Kidney (tissue), 13 donors: ENCODE measurements at regions not wholly inside any gene's neighbourhood (a gene's known extent, or its start where the extent isn't known, plus 50 kb on each side); places are given as distances from the start of the nearest gene placed in this dataset.

Experiments
- DNase-seq, 5 donors: peaks; one replicate each; pipeline ENCODE4 v3.0.0-alpha.2; 2013 to 2020
- FAIRE-seq: peaks from 2 replicates; lab custom pipeline; 2012; peaks lifted over from hg19 to GRCh38; lab: Jason Lieb, UNC
- H3K27ac ChIP-seq, 2 donors: one replicate each; pipeline ENCODE4 v1.7.0; 2013; ENCODE audit warnings: low read depth in 2 of 2, low read length in 2 of 2, inconsistent platforms in 1 of 2
- H3K27me3 ChIP-seq: one replicate; pipeline ENCODE4 v1.7.1; 2013; ENCODE audit warnings: low read length, inconsistent platforms; ENCODE audit not compliant: control insufficient read depth, insufficient read depth
- H3K36me3 ChIP-seq, 3 donors: one replicate each; pipeline versions ENCODE4 v1.7.0 to v1.7.1; 2013; ENCODE audit warnings: low read length in 3 of 3, control low read depth in 1 of 3, inconsistent platforms in 1 of 3; ENCODE audit not compliant: insufficient read depth in 3 of 3, control insufficient read depth in 2 of 3
- H3K4me1 ChIP-seq, 3 donors: one replicate each; pipeline versions ENCODE4 v1.7.0 to v1.7.1; 2013; ENCODE audit warnings: low read length in 3 of 3, inconsistent platforms in 1 of 3, low read depth in 1 of 3; ENCODE audit not compliant: control insufficient read depth in 2 of 3, insufficient read depth in 2 of 3
- H3K4me3 ChIP-seq, 3 donors: one replicate each; pipeline versions ENCODE4 v1.7.0 to v1.8.1; 2013; ENCODE audit warnings: low read length in 3 of 3, control low read depth in 1 of 3, inconsistent platforms in 1 of 3
- H3K9ac ChIP-seq, 3 donors: one replicate each; pipeline versions ENCODE4 v1.7.0 to v1.7.1; 2013; ENCODE audit warnings: low read length in 3 of 3, control low read depth in 1 of 3, inconsistent platforms in 1 of 3
- H3K9me3 ChIP-seq, 3 donors: one replicate each; pipeline versions ENCODE4 v1.7.0 to v1.7.1; 2013; ENCODE audit warnings: low read length in 3 of 3, control low read depth in 1 of 3, inconsistent platforms in 1 of 3; ENCODE audit not compliant: control insufficient read depth in 2 of 3, insufficient read depth in 1 of 3
- intact Hi-C: fragments of 100-400 bp; cut with DNase I; formaldehyde crosslinking; loops from one replicate; pipeline ENCODE4 v1.11.1; 2022
- TF ChIP-seq, protein P1 (sequence below): IDR thresholded peaks from 3 replicates; pipeline ENCODE4 v1.5.1; 2012; ENCODE audit warnings: mild to moderate bottlenecking, moderate library complexity, borderline replicate concordance; ENCODE audit not compliant: insufficient read depth; ENCODE audit errors: extremely low read depth
- donor health status: control.
- donor health status: control.
- donor health status: control.
- donor health status: control.
- donor health status: control.
- donor health status: DM: yes; HTN: yes; CAD: no.
- donor health status: Normal renal cell carcinoma (clear cell type).

DNA sequence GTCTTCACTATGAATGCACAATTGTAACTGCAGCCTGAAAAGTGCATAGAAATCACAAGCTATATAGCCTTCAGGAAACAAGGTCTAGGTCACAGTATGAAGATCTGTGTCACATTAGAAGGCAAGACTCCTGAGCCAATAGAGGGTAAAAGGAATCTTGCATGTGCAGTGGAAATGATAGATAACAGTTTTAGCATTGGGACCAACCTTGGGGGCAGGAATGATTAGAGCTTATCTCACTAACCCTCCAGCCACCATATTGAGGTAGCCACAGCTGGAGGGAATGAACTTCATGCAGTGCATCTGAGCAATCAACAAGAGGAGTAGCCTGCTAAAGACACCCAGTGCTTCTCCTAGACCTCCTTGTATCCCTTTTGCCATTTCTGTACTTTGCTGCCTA is 390.1 kb downstream of the LTN1 start:
- Histone ChIP-seq H3K27me3 (no peaks in the 10 kb centered on the region), H3K4me3 (no peak overlapping the region), H3K27ac (no peak overlapping the region), H3K36me3 (no peaks in the 10 kb centered on the region), H3K9ac (no peak overlapping the region), H3K9me3 (no peaks in the 10 kb centered on the region), H3K4me1 (no peaks in the 10 kb centered on the region)
- DNase-seq, result no peak
- FAIRE-seq, result no peak
- TF ChIP-seq, protein P1, sequence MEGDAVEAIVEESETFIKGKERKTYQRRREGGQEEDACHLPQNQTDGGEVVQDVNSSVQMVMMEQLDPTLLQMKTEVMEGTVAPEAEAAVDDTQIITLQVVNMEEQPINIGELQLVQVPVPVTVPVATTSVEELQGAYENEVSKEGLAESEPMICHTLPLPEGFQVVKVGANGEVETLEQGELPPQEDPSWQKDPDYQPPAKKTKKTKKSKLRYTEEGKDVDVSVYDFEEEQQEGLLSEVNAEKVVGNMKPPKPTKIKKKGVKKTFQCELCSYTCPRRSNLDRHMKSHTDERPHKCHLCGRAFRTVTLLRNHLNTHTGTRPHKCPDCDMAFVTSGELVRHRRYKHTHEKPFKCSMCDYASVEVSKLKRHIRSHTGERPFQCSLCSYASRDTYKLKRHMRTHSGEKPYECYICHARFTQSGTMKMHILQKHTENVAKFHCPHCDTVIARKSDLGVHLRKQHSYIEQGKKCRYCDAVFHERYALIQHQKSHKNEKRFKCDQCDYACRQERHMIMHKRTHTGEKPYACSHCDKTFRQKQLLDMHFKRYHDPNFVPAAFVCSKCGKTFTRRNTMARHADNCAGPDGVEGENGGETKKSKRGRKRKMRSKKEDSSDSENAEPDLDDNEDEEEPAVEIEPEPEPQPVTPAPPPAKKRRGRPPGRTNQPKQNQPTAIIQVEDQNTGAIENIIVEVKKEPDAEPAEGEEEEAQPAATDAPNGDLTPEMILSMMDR, result no peak
- intact Hi-C loops, result no loop called here

DNA sequence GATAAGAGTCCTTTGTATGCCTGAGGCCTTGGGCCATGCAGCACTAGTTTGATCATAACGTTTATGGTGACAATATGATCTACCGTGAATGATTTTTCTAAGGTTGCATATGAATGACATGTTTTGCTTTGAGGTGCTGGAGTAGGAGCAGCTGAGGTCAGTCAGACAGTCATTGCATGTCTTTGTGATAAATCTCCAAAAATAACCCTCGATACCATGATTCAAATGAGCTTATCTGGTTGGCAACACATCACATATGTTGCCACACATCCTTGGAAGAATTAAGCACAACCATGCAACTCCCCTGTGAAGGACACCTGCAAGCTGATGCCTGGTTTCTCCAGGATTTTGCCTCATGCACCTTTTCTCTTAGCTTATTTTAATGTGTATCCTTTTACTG is 394.5 kb downstream of the LTN1 start:
- TF ChIP-seq, protein P1, result no peak

DNA sequence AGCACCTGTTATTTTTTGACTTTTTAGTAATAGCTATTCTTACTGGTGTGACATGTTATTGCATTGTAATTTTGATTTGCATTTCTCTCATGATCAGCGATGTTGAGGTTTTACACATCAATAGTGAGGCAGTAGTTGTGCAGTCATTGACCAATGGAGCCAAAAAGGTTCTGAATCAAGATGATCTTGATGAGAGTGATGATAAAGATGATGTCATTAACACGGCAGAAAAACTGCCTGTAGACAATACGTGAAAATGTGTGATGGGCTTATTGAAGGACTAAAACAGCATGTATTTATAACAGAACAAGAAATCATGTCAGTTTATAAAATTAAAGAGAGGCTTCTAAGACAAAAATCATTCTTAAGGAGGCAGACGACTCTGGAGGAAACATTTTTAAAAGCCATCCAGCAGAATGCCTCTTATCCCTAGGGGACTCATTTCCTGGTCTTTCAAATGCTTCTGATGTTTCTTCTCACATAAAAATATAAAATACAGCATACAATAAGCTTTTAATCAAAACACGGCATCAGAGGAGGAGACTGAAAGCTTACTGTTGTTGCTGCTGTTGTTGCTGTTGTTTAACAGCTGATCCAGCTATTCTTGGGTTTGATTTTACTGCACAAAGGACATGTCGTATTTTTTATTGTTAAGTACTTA is 400.3 kb downstream of the LTN1 start:
- TF ChIP-seq, protein P1, result no peak
- no peaks in the 10 kb centered on the region for H3K4me1 ChIP-seq
- DNase-seq (peak in 2 of 5 donors; percentile 17 to 74), FAIRE-seq (no peak)
- no peaks in the 10 kb centered on the region for H3K27me3 ChIP-seq
- H3K9ac ChIP-seq, result no peak overlapping the region
- intact Hi-C loops, result no loop called here
- no peak overlapping the region for H3K4me3 ChIP-seq
- H3K9me3 ChIP-seq, result no peaks in the 10 kb centered on the region
- H3K27ac ChIP-seq, result no peak overlapping the region
- no peaks in the 10 kb centered on the region for H3K36me3 ChIP-seq

More for the DNA sequence above, 394.5 kb downstream of the LTN1 start:
- H3K36me3 ChIP-seq, result no peaks in the 10 kb centered on the region
- H3K27ac ChIP-seq, result no peak overlapping the region
- H3K4me3 ChIP-seq, result no peak overlapping the region
- H3K27me3 ChIP-seq, result no peaks in the 10 kb centered on the region
- no peaks in the 10 kb centered on the region for H3K9me3 ChIP-seq
- FAIRE-seq, result no peak
- intact Hi-C loops, result no loop called here
- no peaks in the 10 kb centered on the region for H3K4me1 ChIP-seq
- no peak for DNase-seq
- H3K9ac ChIP-seq, result no peak overlapping the region

DNA sequence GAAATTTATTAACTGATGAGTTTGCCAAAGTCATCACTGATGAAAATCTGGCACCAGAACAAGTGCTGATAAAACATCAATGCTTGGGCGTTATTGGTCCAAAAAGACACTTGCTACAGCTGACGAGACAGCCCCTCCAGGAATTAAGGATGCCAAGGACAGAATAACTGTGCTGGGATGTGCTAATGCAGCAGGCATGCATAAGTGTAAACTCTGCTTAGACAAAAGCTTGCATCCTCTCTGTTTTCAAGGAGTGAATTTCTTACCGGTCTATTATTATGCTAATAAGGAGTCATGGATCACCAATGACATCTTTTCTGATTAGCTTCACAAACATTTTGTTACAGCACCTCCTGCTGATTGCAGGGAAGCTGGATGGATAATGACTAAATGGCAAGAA is 402.0 kb downstream of the LTN1 start:
- TF ChIP-seq, protein P1, result no peak
- intact Hi-C loops, result no loop called here
- DNase-seq (no peak), FAIRE-seq (no peak)
- Histone ChIP-seq H3K9me3 (no peaks in the 10 kb centered on the region), H3K4me3 (no peak overlapping the region), H3K36me3 (no peaks in the 10 kb centered on the region), H3K27me3 (no peaks in the 10 kb centered on the region), H3K9ac (no peak overlapping the region), H3K27ac (no peak overlapping the region), H3K4me1 (no peaks in the 10 kb centered on the region)
